Hepatocyte (in vitro differentiated cells): ENCODE measurements at regions not wholly inside any gene's neighbourhood (a gene's known extent, or its start where the extent isn't known, plus 50 kb on each side); places are given as distances from the start of the nearest gene placed in this dataset.
"Not testable (repeated sequence)": the region's sequence is repeated elsewhere in the genome, so short reads cannot be mapped to it uniquely, and the experiment has no call there.

ENCODE experiments used
- EZH2 ChIP-seq: fragments of 200-600 bp; sonication (generic); IDR thresholded peaks from 2 replicates; pipeline ENCODE4 v1.6.1; 2016; ENCODE audit warnings: antibody characterized with exemption, mild to moderate bottlenecking, borderline replicate concordance
- EZH2phosphoT487 ChIP-seq: fragments of 200-600 bp; sonication (generic); IDR thresholded peaks from one replicate; pipeline ENCODE4 v1.6.1; 2018; ENCODE audit warnings: antibody characterized with exemption, mild to moderate bottlenecking, low read depth, moderate library complexity; ENCODE audit not compliant: unreplicated experiment, severe bottlenecking
- TF ChIP-seq, protein P1 (sequence below): fragments of 200-600 bp; sonication (generic); IDR thresholded peaks from 2 replicates; pipeline ENCODE4 v1.5.1; 2016; ENCODE audit warnings: antibody characterized with exemption, mild to moderate bottlenecking; ENCODE audit not compliant: poor library complexity

DNA sequence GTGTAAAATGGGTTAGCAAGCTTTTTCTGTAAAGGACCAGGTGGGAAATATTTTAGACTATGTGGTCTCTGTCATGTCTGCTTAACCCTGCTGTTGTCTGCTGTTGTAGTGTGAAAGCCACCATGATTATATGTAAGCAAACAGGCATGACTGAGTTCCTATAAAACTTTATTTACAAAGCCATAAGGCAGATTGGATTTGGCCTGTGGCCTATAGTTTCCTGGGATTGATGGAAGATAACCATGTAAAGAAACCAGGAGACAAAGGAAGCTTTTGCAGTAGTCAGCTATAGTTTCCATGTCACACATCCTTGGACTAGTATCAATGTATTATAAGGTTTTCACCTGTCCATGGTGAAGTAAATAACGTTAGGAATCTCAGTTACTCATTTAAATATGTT, 78.7 kb downstream of the CCDC74A start:
- TF ChIP-seq, protein P1, sequence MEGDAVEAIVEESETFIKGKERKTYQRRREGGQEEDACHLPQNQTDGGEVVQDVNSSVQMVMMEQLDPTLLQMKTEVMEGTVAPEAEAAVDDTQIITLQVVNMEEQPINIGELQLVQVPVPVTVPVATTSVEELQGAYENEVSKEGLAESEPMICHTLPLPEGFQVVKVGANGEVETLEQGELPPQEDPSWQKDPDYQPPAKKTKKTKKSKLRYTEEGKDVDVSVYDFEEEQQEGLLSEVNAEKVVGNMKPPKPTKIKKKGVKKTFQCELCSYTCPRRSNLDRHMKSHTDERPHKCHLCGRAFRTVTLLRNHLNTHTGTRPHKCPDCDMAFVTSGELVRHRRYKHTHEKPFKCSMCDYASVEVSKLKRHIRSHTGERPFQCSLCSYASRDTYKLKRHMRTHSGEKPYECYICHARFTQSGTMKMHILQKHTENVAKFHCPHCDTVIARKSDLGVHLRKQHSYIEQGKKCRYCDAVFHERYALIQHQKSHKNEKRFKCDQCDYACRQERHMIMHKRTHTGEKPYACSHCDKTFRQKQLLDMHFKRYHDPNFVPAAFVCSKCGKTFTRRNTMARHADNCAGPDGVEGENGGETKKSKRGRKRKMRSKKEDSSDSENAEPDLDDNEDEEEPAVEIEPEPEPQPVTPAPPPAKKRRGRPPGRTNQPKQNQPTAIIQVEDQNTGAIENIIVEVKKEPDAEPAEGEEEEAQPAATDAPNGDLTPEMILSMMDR, result not testable (repeated sequence)
- not testable (repeated sequence) for TF ChIP-seq EZH2, EZH2phosphoT487
